ENCODE measurements at regions not wholly inside any gene's neighbourhood (a gene's known extent, or its start where the extent isn't known, plus 50 kb on each side); places are given as distances from the start of the nearest gene placed in this dataset.
"Not testable (repeated sequence)": the region's sequence is repeated elsewhere in the genome, so short reads cannot be mapped to it uniquely, and the experiment has no call there.

GRCh38 chr5:17989567-17990563 lies 355.6 kb downstream of the TAF11L14 start:
- DNase-seq = no peak

DNA sequence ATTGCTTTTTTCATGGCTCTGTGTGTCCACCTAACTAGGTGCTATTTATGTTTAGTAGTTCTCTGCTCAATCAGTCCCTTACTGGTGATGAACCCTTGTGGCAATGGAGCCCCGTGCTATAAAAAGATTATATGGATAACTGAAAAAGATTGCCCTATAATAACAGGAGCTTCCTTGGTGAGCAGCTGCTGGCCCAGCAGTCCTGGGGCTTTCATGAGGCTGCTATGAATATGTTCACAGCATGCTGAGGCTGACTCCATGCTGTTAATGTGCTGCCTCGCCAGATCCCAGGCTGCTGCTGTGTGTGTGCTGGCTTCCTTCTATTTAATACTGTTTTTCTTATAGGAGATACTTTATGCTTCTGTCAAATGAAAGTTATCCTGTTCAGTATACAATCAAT lies 357.5 kb downstream of the TAF11L14 start:
- DNase-seq = no peak

GRCh38 chr5:17992291-17992690 lies 358.0 kb downstream of the TAF11L14 start:
- DNase-seq = no peak

GRCh38 chr5:17995997-17996396 lies 361.7 kb downstream of the TAF11L14 start:
- no peak for DNase-seq

DNA sequence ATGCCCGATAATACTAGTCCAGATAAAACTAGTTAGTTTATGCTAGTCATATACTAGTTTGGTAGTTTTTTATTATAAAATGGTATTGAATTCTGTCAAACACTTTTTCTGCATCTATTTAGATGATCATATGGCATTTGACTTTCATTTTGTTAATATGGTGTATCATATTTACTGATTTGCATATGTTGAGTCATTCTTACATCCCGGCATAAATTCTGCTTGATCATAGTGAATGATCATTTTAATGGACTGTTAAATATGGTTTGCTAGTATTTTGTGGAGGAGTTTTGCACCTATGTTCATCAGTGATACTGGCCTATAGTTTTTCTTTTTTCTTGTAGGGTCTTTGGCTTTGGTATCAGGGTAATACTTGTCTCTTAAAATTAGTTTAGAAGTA lies 365.6 kb downstream of the TAF11L14 start:
- DNase-seq = no peak

DNA sequence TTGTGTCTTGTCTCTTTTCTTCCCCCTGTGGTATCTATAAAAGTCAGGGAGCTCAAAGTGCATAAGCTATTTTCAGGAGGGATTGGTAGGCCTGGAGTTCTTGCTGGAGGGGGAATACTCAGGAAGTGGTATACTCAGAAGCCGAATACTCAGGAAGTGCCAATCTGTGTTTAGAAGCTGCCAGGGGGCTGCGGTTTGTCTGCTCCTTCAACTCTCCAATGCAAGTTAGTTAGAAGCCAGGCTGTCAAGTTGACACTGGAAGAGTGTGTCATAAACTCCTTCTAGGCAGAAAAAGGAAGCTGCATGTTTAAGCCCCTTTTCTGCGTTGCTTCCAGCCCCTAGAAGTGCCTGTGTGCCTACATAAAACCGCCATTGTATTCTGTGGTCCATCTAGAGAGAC lies 366.5 kb downstream of the TAF11L14 start:
- DNase-seq = no peak

- DNase-seq = no peak
Measured at GRCh38 chr5:18003312-18003711, 369.1 kb downstream of the TAF11L14 start.

DNA sequence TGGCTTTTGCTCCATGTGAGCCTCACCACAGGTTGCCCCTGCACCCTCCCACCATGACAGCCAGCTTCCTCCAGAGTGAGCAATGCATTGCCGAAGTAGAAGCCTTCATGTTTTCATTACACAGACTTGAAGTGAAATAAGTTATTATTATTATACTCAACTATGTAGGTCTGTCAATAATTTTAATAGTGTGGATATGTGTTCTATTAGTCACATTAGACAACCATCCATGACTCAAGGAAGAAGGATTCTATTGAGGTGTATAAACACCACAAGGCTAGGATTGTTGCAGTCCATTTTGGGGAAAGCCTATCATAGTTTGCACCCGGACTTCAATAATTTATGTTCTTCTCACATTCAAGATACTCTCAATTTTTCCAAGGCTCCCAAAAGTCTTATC lies 369.5 kb downstream of the TAF11L14 start:
- DNase-seq = no peak

- DNase-seq = not testable (repeated sequence)
Measured at GRCh38 chr5:18006235-18006634, 372.0 kb downstream of the TAF11L14 start.

DNA sequence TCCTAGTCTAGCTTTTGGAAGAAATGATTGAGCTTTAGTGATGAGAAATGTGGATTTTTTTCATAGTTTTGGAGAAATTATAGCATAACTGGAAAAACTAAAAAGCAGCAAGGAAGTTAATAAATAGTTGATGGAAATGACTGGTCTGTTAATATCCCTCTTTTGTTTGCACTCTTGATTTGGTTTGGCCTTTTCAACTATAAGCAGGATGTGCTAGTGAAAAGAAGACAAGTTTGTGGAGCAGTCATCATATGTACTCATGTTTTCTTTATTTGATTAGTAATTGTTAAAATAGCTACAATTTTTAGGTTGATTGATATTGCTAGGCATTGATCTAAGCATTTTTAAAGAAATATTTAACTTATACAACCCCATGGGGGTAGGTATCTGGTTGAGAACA lies 374.7 kb downstream of the TAF11L14 start:
- DNase-seq = no peak

DNA sequence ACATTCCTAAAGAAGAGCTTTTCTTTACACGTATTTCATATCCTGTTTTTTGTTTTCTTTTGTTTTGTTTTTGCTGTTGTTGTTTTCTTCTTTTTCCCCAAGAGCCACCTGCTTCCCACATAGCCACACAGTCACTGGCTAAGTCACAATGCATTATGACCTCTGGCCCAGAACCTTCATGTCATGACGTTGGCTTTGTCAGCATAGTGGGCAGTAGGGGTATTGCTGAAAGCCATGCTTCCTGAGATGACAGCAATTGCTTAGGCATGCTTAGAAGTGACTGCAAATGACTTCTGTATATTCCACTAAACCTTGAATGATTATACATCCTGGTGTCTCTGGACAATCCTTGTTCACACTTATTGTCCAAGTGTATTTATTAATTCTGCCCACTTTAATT lies 375.8 kb downstream of the TAF11L14 start:
- DNase-seq = no peak

- DNase-seq = no peak
Measured at GRCh38 chr5:18018472-18018871, 384.2 kb downstream of the TAF11L14 start.

GRCh38 chr5:18023275-18023674 lies 389.0 kb downstream of the TAF11L14 start:
- DNase-seq = no peak

- DNase-seq = no peak
Measured at GRCh38 chr5:18023986-18024385, 389.7 kb downstream of the TAF11L14 start.

- DNase-seq = no peak
Measured at GRCh38 chr5:18024542-18024941, 390.3 kb downstream of the TAF11L14 start.

DNA sequence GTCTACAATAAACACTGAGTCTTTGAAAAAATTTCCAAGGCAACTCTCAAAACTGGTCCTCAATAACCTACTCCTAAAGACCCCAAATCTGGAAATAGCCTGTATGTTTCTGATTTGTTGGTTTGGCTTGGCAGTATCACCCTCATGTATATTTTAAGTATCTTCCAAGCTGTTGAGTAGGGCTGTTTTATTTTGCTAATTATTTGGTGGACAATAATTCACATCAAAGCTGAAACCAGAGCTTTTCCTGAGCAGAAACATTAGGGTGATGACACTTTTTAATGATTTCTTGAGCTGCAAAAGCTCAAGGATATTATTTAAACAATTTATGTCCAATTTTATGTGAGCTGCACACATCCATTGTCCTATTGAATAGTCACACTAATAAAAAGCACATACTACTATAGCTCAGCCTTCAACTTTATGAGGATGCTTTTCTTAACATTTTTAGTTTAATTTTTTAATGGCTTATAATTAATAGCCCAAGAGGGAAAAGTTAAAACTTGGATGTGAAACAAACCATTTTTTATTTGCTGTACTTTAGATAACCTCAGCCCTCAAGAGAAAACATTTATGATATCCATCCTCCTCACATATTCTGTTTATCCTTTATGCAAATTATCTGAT lies 393.1 kb downstream of the TAF11L14 start:
- no peak for DNase-seq

DNA sequence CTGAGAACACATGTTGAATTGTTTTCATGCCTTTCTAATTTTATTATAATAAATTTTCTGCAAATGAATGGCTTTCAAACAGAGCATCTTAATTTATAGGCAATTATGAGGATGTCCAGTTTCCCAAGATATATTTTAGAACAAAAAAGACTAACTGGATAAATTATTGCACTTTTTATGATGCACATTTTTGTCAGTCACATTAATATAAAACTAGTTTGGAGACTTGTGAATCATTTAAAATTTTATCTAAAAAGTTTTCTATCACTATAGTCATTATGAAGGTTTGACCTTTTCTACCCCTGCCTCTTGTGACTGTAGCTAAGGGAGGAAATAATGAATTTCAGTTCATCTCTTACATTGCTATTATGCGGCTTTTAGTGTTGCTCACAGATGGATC lies 393.8 kb downstream of the TAF11L14 start:
- no peak for DNase-seq

GRCh38 chr5:18032744-18033143 lies 398.5 kb downstream of the TAF11L14 start:
- DNase-seq = no peak

- no peak for DNase-seq
Measured at GRCh38 chr5:18036531-18036930, 402.3 kb downstream of the TAF11L14 start.

DNA sequence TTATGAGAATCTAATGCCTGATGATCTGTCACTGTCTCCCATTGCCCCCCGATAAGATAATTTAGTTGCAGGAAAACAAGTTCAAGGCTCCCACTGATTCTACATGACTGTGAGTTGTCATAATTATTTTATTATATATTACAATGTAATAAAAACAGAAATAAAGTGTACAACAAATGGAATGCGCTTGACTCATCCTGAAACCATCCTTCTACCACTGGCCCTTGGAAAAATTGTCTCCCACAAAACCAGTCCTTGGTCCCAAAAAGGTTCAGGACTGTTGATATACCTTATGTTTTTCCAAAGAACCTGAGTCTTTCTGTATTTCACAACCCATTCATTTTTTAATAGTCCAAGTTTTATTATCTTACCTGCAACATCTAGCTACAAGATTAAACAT lies 403.5 kb downstream of the TAF11L14 start:
- no peak for DNase-seq

- no peak for DNase-seq
Measured at GRCh38 chr5:18043344-18043743, 409.1 kb downstream of the TAF11L14 start.

DNA sequence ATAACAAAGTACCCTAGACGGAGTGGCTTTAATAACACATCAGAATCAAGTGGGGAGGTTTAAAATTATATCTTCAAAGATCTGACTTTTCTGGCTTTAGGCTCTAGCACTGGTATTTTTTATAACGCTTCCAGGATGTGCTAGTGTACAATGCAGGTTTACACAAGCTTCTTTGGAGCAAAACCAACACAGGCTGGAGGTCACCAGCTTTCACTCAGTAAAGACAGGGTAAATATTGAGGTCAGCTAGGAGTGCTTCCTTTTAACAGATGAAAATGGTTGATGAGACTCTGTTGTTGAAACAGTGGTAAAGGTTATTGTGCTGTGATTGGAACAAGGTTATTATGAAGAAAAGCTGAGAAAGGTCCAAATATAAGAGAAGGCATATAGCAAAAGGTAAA lies 414.2 kb downstream of the TAF11L14 start:
- DNase-seq = no peak

GRCh38 chr5:18050345-18050744 lies 416.1 kb downstream of the TAF11L14 start:
- DNase-seq = no peak

DNA sequence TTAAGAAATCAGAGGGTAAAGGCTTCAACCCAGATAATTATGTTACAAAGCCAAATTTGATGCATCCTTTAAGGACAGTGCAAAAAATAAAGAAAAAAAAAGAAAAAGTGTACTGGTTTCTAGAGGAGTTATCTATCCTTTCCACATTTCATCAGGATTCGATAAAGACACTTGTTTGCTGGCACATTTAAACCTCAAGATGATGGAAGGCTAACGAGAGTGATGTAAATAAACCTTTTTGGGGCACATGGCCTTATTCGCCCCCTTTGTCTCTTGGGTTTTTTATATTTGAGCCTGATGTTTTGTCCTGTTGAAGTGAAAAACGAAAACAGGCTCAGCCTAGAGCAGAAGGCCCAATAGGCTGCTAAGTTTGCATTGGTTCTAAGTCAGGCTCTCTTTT lies 416.5 kb downstream of the TAF11L14 start:
- DNase-seq = no peak
